ENCODE measurements at regions not wholly inside any gene's neighbourhood (a gene's known extent, or its start where the extent isn't known, plus 50 kb on each side); places are given as distances from the start of the nearest gene placed in this dataset.

- TF ChIP-seq CTCF (IDR thresholded peaks at IDR 0.05) (no peak), ZFX (IDR thresholded peaks at IDR 0.05; ENCODE audit: borderline replicate concordance) (no peak)
Observed at GRCh38 chr1:56156971-56157876, 422.1 kb downstream of the PLPP3 start.

All from 22Rv1 (cell line).